ENCODE measurements at regions not wholly inside any gene's neighbourhood (a gene's known extent, or its start where the extent isn't known, plus 50 kb on each side); places are given as distances from the start of the nearest gene placed in this dataset.
"Not testable (repeated sequence)": the region's sequence is repeated elsewhere in the genome, so short reads cannot be mapped to it uniquely, and the experiment has no call there.

DNA sequence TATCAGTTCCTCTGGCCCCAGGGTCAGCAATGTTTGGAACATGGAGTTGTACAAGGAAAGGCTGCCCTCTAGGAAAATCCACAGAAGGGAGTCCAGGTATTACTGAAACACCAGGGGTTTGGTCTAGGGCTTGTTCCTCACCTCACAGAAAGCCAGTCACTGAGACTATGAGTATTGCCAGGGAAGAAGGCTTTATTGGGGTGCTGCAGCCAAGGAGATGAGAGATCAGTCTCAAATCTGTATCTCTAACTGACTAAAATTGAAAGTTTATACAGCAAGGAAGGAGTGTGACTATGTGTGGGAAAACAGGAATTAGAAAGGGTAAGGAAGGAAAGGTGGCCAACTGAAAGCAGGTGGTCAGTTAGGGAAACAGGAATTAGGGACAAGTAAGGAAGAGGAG lies 172.3 kb downstream of the LYPLAL1 start:
- DNase-seq, result no peak

DNA sequence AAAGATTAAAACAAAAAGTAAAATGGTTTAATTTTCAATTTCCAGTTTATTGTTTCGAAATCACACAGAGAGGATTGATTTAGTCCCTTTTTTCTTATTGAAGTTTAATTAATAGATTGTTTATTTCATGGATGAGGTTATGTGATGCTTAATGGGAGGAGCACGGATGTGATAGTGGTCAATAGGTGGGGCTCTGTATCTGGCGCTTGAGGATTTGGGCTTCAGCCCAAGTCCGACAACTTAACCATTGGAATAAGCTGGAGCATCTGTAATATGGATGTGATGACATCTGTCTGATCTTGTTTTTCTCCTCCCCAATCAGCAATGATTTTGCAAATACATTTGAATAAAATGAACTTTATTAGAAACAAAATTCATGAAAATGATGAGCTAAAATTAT lies 169.2 kb downstream of the LYPLAL1 start:
- DNase-seq, result no peak

DNA sequence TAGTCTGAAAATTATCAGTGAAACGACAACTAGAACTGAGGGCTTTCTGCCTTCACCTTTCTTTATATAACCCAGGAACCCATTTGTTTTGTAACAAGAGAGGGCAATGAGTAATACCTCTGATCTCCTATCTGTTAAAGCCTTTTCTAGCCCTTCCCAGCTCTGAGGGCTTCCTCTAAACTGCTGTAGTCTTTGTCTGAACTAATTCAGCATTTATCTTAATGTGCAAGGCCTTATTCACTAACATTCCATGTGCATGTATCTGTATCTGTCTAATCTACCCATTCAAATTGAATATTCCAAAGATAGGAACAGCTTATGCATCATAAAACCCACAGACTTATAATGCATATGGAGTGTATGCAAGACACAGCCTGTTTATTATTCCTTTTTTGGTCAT lies 167.1 kb downstream of the LYPLAL1 start:
- no peak for DNase-seq

DNA sequence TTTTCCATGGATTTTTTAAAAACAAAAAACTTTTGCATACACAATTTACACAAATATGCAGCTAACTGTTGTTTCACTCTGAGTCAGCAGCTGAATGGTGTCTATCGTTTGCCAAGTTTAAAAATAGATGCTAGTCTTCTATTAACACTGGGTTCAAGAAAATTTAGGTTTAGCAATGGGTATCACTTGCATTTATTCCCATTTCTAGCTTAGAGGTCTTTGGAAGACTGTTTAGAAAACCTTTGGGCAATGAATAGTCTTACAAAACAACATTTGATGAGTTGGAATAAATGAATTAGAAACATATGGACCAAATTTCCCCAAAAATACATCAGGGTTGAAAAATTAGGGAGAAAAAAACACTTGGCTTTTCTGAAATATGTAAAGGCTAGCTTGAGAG lies 165.8 kb downstream of the LYPLAL1 start:
- DNase-seq, result no peak

DNA sequence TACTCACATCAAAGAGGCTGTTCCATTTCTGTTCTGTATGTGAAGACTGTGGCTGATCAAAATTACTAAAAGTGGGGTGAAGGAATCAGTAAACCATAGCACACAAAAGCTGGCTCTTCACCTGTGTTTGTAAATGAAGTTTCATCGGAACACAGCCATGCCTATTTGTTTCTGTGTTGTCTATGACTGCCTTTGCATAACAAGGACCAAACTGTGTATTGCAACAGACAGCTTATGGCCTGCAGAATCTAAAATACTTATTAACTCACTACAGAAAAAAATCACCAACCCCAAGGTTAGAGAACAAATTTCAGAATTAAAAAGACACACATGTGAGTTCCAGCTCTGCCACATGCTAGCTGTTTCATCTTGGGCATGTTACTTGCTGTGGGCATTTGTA lies 163.9 kb downstream of the LYPLAL1 start:
- no peak for DNase-seq

DNA sequence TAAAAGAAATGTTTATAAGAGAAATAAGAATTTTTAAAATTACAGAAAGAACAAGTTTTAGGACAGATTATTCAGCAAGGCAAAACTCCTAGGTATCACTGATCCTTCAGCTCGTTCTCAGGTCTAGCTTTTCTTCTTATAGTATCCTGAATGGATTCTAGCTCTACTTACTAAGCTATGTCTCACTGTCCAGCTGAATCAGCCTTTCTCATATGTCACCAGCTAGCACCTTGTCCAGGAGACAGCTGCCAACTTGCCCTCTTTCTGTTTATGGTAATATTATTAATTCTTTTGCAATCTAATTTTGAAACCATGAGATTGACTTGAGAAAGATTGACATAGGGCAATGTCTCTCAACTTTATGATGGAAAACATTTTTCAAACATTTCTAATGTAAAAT lies 159.9 kb downstream of the LYPLAL1 start:
- DNase-seq, result no peak

DNA sequence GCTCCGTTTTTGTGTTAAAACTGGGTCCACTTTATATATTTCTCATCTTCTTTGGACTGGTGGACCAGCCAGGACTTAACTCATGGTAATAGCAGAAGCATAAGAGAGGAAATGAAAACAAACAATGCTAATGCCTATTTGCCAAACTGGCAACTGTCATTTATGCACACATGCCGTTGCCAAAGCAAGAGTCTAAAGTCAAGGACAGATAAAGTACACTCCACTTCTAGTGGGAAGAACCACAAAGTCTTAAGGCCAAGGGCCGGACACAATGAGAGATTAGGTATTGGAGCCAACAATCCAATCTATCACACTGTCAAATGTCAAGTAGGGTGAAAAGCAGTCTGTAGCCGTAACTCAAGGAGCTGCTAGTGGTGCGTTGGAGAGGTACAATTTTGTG lies 157.7 kb downstream of the LYPLAL1 start:
- DNase-seq, result peak; percentile 6

DNA sequence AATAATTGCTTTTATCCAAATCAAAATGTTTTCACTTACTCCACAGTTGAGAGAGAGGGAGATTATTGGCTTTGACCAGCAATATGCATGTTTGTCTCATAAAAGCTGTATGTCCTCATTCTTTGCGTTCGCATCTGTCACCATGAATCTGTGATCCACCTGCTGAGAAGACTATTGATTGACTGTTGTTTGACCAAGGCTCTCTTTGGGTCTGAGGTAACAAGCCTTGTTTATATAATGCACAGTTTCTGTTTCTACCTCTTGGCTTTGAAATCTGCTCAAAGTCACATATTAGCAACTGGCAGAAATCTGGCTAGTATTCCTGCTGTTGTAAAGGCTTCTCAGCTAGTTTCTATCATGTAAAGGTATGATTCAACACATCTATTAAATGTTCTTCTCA lies 157.0 kb downstream of the LYPLAL1 start:
- DNase-seq, result no peak

DNA sequence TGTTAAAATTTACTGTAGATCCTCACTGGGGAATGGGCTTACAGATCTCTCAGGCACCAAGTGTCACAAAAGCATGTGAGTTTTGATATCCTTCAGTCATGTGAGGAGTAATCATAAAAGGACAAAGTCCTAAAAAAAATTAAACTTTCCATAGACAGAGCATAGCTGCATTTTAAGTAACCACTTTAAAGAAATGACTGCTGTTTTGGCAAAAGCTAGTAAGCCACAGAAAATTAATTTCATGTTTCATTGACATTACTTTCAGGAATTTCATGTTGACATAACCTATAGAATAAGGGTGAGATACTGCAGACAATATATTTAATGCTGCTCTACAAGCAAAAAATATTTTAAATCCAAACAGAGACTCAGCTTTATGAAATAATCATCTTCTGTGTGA lies 156.3 kb downstream of the LYPLAL1 start:
- DNase-seq, result no peak

DNA sequence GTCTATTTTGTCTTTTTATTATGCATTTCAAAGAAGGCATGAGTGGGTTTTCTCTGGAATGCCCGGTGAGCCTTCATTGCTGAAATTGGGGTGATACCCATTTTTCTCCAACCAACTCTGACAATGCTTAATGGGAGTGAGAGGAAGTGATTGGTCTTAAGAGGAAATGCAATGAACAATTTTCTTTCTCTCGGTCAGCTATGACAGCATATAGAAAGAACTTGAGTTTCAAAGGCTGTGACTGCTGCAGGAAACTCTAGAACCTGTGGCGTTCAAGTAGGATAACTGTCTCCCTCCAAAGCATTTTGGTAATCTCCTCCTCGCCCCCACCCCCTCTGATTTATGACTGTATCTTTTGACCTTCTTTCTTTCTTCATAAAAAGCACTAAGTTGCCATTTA lies 155.9 kb downstream of the LYPLAL1 start:
- DNase-seq, result no peak

DNA sequence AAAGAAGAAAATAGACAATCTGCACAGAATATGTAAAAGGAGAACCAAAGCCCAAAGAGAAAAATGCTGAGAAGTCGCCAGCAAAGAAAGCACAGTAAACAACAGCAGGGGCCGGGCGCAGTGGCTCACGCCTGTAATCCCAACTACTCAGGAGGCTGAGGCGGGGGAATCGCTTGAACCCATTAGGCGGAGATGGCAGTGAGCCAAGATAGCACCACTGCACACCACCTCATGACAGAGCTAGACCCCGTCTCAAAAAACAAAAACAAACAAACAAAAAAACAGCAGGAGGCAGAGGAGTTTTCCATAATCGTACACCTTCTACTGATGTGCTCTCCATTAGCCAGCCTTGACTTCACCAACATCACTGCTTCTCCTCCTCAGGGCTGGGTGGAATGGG lies 153.2 kb downstream of the LYPLAL1 start:
- no peak for DNase-seq

DNA sequence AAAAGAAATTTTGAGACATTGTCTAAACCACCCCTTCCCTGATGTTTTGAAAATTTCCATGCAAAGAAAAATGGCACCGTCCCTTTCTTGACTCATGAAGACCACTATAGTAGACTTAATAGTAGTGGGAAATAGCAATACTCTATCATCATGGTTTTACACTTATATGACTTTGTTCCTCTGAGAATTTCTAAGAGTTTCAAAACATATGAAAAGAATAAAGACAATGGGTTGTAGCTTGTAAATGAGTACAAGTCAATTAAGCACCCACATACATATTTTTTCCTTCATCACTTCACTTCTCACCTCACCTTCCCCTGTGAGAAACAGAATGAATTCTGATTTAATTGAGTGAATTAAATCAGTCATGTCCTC lies 151.7 kb downstream of the LYPLAL1 start:
- DNase-seq, result no peak

DNA sequence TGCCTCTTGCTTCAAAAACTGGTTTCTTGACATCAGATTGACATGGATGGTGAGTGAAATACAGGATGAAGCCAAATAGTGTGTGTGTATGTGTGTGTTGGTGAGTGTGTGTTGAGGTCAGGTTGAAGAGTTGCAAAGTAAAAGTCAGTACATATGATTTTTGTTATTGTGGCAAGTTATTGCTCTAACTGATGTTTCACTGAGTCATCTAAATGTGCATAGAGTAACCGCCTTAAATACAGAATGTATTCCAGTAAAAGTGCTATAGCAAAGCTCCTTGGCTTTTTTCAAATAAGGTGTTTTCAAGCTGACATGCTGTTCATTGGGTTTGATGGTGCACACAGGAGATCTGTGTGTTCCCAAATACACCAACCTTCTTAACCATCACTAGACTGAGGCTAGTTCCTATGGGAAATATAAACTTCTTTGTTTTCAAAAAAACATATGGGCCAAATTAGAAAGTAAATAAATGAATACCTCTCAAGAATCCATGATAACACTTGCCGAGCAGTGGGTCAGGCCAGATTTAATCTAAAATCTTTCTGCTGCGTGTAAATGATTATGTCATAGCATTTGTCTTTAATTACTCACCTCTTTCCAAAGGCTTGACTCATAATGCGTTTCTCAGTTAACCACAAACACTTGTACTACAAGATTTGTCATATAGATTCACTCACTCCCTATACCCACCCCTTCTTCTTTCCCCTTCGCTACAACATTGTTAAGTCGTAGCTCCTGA lies 151.1 kb downstream of the LYPLAL1 start:
- no peak for DNase-seq

DNA sequence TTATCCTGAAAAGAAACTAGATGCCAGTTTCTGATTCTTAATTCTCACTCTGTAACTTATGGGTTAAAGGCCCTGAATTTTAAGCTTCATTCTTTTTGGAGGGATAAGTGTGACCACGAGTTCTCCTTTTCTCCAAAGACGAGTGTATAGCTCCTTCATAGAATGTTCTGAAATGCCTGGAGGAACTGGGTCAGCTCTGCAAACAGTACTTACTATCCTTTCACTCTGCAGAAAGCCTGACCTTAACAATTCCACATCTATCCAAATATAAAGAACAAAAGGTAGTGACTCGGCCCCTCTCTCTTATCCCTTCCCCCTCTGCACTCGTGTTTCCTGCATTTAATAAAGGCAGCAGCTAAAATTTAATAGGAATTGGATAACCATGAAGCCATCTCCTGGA lies 150.5 kb downstream of the LYPLAL1 start:
- DNase-seq, result no peak

DNA sequence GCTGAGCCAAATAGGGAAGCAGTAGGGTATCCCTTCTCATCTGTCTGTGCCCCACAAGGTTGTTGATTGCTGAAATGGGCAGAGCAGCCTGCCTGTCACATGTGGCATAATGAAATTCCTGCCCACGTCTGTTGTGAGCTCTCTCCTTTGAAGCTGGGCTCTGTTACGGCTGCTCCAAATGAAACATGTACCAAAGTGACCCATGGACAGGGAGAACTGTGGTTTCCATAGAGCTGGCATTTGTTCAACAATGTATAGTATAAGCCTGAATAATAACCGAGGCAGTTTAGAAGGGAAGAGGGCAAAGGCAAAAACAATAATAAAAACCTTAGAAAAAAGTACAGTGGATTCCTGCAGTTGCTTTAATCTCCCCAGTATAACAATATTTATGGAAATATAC lies 149.7 kb downstream of the LYPLAL1 start:
- DNase-seq, result no peak

DNA sequence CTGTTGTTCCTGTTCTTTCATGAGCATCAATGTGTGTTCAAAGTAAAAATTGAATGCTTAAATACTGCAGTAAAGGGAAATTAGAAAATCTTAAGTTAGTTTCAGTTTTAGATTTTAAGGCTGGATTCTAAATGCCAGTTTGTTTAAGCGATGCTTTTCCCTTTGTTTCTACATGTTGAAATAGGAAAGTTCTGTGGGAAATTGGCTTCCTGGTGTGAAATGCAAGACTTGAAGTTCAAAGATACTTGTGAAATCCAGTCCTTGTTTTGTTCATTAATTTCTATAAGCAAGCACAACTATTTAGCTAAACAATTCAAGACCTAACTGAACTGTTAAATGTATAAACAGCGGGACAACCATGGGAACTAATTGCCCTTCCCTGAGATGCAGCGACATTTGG lies 149.1 kb downstream of the LYPLAL1 start:
- no peak for DNase-seq

DNA sequence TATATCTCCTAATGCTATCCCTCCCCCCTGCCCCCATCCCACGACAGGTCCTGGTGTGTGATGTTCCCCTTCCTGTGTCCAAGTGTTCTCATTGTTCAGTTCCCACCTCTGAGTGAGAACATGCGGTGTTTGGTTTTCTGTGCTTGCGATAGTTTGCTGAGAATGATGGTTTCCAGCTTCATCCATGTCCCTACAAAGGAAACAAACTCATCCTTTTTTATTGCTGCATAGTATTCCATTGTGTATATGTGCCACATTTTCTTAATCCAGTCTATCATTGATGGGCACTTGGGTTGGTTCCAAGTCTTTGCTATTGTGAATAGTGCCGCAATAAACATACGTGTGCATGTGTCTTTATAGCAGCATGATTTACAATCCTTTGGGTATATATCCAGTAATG lies 146.9 kb downstream of the LYPLAL1 start:
- DNase-seq, result not testable (repeated sequence)

DNA sequence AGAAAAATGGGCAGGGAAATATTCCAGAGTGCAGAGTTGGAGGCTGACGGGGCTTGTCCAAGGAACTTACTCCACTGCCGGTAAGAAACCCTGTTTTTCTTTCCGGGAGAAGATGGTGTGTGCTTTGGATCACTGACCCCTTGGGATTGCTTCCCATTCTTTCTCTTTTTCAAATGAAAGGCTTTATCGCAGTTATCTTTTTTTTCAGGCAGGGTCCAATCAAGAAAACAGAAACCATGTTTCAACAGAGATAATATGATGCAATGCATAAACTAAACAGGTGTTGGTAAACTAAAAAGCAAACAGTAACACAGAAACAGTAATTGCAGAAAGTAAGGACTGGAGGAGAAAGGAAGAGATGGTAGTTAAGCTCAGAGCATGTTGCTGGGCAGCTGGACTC lies 145.1 kb downstream of the LYPLAL1 start:
- no peak for DNase-seq

DNA sequence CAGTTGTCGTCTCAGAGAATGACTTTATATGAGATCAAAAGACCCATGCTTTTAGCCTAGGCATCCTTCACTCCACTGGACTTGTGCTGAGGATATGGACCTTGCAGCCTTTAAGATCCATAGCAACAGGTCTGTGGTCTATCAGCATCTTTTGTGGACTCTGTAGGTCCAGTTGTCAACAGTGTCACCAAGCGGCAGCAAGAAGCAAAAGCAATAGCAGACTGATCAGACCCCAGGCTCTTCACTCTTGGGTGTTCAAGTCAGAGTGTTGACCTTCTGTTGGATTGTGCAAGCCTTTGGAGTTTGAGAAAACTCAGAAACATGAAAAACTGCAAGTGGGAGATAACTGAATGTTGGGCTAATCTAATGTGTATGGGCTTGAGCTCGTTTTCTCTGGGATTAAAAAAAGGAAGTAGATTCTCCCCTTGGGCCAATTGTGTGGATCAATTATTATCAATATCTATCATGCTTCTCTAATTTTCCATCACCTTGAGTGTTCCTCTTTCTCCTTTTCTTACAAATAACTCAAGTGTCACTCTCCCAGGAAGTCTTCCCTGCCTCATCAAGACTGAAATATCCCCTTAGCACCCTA lies 144.2 kb downstream of the LYPLAL1 start:
- DNase-seq, result no peak

DNA sequence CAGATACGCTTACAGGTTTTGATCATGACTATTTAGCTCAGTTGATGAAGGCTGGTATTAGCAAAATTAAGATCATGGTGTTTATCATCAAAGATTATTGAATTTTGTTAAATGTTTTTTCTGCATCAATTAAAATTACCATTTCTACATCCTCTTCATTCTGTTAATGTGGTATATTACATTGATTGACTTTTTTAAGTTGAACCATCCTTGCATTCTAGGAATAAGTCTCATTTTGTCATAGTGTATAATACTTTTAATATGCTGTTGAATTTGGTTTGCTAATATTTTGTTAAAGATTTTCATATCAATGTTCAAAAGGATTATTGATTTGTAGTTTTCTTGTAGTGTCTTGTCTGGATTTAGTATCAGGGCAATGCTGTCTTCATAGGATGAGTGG lies 142.4 kb downstream of the LYPLAL1 start:
- no peak for DNase-seq

DNA sequence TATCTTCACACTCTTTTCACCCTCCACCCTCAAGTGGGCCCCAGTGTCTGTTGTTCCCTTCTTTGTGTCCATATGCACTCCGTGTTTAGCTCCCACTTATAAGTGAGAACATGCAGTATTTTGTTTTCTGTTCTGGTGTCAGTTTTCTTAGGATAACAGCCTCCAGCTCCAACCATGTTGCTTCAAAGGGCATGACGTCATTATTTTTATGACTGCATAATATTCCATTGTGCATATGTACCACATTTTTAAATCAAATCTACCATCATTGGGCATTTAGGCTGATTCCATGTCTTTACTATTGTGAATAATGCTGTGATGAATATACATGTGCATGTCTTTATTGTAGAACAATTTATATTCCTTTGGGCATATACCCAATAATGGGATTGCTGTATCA lies 140.3 kb downstream of the LYPLAL1 start:
- DNase-seq, result no peak

DNA sequence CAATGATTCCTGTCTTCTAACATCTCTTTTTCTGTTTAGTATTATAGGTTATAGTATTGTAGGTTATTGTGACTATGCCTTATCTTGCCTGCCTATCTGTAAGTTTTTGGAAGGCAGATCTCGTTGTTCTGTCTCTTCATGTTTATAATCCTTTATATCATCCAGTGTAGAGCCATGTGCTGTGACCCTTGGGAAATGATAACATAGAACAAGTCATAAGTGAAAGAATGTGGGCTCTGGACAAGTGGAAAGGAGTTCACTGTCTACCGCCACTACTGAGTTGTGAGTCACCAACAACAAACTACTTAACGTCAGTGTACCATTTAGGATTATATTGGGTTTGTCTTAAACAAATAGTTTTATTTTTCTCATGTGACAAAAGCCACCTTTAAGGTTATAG lies 139.3 kb downstream of the LYPLAL1 start:
- no peak for DNase-seq

DNA sequence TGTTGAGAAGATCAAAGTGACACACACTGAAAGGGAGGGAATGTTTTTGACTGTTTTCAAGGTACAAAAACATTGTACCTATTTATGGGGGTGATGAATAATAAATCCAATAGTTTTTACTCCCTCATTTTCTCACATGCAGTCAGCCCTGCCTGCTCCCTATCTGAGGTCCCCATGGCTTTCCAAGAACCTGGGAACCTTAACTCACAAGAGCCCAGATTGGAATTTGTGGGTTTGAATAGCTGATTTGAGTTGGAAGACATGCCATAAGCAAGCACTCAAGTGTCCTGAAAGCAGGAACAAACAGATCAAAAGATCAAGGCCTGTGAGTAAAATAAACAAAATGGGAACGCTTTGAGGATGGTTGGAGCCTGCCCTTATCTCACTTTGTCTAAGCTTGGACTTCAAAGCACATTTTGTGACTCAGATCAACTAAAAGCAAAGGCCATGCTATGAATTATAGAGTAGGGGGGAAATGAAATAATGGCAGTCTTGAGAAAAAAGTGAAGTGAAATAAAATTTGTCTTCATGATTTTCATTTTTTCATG lies 136.6 kb downstream of the LYPLAL1 start:
- DNase-seq, result no peak

DNA sequence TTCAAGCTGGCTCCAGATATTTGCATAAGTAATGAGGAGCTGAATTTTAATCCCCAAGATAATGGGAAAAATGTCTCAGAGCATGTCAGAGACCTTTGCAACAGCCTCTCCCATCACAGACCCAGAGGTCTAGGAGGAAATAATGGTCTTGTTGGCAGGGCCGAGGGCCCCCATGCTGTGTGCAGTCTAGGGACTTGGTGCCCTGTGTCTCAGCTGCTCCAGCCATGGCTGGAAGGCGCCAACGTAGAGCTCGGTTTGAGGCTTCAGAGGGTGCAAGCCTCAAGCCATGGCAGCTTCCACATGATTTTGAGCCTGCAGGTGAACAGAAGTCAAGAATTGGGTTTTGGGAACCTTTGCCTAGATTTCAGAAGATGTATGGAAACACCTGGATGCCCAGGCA lies 134.7 kb downstream of the LYPLAL1 start:
- no peak for DNase-seq
